A172 (cell line): ENCODE measurements at regions not wholly inside any gene's neighbourhood (a gene's known extent, or its start where the extent isn't known, plus 50 kb on each side); places are given as distances from the start of the nearest gene placed in this dataset.

Source experiments
- DNase-seq: peaks from one replicate; pipeline ENCODE4 v3.0.0-alpha.2; 2015; ENCODE audit warnings: low spot score

DNA sequence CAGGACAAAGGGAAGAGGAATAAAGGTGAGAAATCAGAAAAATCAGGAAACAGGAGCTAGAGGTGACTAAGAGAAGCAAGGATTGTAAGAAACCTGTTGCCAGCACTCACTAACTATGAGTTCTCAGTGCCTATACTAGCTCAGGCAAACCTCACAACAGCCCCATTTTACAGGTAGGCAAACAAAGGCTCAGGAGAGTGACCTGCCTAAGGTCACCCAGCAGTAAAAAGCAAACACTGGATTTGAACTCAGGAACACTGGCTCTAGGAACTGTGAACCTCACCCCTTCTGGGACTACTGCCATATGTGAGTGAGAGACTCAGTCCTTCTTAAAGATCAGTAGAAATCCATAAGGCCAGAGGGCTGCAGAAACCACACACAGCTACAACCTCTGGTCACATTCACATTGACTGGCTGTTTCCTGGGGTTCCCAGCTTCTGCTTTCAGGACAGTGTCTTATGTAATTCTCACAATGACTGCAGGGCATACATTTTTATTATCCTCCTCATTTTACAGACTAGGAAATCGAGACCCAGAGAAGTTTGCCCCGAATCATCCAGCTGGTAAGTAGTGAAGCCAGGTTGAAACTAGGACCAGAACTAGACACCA, 80.7 kb upstream of the MAFB start:
- no peak for DNase-seq

DNA sequence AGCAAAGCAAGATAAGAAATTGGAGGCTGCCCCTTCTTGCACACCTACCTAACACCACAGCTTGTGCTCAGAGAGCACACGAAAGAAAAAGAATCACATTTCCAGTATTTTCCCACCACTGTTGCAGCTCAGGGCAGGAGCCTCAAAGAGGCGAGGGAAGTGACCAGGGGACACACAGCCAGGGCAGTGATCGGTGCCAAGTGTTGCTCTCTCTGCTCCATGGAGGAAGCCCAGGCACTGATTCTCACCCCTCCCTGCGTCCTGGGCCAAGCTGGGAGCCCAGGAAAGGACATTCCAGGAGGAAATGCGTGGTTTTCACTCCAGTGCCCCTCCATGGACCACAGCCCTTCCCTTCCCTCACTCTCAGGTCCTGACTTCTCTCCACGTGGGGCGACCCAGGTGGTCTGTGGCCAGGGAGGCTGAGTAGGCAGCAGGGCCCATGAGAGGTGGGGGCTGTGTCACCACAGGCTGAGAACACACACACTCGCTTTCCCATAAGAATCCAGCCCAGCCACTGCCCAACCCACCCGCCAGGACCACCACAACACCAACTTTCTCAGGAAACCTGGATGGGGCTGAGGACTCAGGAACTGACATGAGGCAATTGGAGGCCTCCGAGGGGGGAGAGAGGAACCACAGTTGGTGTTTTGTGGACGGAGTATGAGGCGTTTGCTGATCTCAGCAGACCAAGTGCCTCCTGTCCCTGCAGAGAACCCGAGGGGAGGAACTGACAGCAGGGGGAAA, 81.7 kb upstream of the MAFB start:
- DNase-seq = no peak

DNA sequence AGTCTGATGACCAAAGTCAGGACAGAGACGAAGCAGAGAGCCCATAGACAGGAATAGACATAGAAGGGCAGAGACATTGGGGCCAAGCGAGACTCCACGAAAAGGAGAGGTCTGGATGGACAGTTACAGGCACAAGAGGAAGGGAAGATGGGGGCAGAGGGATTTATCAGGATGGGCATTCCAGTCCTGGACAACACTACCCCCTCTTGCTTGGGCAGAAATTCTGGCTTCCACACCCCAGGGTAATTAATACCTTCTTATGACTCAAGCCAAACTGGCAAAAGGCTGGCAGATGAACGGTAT, 82.2 kb upstream of the MAFB start:
- no peak for DNase-seq

DNA sequence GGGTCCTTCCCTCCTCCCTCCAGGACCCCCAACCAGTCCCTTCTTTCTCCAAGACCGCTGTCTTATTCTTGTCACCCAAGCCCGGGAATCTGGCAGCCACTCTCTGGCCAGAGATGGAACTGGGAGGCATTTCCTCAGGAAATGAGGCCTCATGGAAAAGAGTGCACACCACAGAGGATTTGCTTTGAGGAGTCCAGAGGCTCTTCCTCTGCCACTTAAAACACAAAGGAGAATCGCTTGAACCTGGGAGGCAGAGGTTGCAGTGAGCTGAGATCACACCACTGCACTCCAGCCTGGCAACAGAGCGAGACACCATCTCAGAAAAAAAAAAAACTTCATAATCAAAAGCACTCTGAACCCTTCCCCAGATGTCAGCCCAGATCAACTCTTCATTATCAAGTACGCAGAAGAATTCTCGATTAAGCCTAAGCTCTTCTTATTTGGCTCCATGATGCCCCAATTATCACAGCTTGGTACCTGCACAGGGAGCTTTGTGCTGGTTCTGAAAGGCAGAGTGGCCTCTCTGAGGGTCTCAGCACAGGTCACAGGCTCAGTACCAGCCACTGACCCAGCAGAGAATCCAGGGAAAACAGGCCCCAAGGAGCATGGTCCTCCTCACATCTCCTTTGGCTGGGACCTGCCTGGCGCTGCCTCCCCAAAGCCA, 82.9 kb upstream of the MAFB start:
- no peak for DNase-seq

DNA sequence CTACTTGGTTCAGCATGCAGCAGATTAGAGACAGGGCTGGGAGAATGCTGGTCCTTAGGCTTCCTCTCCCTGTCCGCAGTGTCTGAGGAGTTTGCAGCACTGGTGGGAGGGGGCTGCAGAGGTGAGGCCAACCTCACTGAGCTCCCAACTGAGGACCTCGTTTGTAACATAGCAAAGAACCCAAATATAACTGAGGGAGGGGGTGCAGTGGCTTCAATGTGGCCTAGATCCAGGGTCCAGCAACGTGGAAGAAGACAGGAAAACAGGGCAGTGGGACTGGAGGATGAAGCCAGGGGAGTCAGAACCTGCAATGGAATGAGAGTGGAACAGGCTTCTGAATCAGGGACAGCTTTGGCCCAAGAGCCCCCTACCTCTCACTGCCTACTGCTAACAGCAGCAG, 84.3 kb upstream of the MAFB start:
- DNase-seq = no peak

DNA sequence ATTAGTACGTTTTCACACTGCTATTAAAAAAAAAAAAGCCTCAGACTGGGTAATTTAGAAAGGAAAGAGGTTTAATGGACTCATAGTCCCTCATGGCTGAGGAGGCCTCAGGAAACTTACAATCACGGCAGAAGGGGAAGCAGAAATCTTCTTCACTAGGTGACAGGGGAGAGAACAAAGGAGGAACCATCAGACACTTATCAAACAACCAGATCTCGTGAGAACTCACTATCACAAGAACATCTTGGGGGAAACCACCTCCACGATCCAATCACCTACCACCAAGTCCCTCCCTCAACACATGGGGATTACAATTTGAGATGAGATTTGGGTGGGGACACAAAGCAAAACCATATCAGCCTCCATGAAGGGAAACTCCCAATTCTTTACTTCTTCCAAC, 85.2 kb upstream of the MAFB start:
- DNase-seq = no peak

DNA sequence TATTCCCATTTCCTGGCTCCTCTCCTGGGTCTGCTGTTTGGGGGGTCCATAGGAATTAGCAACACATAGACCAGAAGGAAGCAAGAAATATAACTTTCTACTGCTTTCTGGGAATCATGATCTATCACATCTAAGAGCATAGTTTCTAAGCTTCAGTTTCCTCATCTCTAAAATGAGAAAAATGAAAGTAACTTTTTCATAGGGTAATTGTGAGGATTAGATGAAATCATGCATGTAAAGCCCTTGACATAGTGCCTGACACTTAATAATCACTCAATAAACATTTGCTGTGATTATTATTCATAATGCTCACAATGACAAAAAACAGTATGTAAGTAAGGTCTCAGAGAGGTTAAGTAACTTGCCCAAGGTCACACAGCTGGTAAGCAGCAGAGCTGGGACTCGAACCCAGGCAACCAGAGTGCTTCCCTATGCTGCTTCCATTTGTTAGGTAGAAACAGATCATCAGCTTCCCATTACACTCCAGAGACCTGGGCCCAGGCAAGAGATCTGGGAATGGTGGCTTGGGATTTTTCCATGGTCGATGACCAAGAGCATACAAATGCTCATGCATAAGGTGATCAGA, 86.6 kb upstream of the MAFB start:
- DNase-seq = no peak

DNA sequence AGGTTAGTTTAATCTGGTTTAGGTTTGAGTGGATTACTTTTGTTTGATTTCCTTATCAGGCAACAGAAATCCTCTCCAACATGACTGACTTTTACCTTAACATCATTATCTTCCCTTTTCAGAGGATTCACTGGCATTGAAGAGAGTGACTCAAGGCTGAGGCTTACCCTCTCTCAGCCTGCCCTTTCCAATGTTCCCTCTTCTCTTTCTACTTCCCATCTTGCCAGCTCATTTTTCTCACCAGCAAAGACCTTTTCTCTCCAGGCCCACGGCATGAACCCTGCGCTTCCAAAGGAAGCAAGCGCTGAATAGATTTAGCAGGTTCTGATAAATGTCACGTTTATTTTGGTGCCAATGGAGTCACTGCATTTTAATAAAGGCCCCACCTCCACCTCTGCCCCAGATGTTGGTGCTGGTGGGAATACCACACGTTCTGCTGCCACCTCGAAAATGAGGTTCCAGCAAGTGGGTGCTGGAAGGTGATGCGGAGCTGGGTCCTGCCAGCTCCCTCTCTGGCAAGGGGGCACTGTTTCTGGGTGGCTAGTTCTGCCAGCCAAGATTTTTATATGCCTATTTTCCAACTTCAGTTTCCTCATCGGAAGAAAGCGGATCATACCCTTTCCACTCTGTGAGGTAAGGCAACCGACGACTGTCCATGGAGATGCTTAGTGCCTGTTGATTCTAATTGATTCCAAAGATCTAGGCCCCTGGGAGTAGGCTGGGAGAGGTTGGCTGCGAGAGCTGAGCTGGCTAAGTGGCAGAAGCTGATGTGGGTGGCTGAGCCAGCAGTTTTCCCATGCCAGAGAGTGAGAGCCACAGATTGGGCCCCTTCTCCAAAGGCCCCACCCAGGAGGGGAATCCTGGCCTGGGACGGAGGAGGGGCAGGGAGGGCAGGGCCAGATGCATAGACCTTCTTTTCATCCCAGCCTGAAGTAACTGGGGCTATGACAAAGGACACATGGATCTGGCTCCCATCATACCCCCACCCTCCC, 87.7 kb upstream of the MAFB start:
- DNase-seq = no peak

DNA sequence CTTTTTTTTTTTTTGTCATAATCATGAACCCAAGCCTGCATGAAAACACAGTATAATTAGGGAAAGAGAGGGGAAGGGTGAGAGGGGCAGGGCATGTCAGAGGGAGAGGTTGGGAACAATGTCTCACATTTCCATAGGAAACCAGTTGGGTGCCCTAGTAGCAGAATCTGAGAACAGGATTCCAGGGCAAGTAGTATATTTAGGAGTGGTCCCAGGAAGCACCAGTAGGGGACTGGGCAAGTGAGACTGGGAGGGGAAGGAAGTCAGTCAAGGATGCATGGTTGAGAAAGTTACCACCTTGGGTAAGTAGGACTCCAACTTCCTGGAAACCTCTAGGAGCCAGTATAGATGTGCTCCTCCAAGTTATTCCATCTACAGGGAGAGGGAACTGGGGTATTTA, 88.6 kb upstream of the MAFB start:
- DNase-seq = no peak

DNA sequence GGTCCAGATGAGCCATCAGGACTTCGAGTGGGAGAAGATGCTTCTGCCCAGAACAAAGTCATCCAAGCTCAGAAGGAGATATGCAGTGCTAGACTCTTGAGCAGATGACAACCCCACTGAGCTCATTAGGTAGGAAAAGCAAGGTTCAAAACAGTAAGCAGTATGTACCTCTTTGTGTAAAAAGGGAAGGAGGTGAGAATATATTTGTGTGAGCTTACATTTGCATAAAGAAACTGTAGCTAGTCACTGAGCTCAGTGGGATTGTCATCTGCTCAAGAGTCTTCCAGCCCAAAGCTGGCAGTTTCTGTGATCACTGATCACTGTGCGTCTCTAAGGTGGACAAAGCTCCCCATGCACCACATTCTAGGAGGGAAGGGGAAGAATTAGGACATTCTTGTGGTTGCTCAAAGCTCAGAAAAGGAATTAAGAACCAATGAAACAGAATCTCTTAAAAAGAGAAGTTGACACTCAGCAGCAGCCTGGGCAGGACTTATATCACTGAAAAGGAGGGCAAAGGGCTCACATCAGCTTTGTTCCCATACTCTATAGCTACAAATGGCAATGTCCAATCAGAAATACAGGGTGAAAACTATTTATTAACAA, 90.0 kb upstream of the MAFB start:
- no peak for DNase-seq

DNA sequence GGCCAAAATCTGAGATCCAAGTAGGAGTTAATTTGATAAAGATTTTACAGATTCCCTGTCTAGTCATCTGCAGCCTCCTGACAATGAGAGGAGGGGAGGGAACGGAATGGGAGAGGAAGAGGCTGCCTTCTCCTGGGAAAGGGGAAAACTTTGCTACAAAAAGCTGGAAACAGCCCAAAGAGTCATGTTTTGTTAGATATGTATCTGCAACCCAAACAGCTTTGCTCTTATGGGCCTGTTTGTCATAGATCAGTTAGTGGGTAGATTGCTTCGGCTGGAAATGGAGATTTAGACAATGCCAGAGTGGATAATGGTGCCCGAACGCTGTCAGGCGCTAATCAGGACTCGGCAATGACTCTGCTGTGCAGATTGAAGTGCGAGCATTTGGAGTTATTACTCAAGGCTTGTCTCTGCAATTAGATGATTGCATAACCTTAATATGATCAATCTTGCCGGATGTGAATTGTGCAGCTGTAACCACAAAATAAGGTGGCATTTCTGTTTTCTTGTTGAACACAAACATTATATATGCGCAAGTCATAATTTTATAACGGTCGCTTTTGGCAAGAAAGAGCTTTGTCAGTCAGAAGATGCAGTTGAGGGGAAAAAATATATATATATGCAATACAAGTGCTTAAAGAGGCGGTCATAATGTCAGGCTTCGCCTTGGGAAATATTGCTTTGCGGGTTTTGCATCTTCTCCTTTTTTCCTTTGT, 92.4 kb upstream of the MAFB start:
- no peak for DNase-seq

DNA sequence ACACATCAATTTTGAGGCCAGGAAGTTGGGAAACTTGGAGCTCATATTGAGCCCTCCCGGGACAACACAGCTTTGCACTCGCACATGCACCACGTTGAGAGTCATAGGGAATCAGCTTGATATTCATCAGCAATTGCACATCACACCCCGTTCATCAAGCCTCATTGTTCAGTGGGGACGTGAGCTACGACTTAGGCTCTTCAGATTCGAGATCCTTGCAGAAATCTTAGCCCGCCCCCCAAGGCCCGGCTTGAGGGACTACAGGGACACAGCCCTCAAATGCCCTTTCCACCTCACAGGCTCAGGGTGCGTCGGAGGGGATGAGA, 93.0 kb upstream of the MAFB start:
- DNase-seq = no peak

DNA sequence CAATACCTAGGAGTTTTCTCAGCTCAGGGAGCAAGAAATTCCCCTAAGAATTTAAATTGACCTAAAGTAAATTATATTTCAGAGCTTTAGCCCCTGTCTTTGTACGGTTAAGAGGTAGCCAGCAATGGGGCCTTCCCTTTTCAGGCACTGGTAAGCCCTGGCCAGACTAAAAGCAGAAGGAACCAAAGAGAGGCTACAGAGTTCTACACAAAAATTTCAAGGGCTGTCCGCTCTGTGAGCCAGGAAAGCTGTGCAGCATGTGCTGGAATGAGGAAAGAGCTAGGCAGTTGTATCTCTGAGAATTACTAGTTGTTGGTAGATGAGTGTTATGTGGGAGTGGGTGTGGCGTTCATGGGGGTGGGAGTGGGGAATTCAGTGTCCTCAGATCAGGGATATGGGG, 96.3 kb upstream of the MAFB start:
- no peak for DNase-seq

DNA sequence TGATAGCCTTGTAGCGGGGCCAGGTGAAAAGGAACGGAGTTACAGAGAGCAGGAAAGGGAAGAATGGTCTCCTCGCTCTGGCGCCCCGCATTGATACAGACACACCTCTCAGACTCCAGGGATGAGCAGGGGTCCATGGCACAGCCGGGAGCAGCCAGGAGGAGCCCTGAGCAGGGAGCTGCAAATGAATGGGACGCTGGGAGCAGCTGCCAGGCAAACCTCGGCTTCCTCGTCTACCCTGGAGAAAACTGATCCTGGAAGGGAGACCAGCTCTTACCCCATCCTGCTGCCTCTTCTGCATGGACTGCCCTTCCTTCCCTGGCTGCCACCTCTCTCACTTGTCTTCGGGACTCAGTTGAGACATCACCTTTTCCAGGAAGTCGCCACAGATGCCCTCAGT, 97.3 kb upstream of the MAFB start:
- no peak for DNase-seq

DNA sequence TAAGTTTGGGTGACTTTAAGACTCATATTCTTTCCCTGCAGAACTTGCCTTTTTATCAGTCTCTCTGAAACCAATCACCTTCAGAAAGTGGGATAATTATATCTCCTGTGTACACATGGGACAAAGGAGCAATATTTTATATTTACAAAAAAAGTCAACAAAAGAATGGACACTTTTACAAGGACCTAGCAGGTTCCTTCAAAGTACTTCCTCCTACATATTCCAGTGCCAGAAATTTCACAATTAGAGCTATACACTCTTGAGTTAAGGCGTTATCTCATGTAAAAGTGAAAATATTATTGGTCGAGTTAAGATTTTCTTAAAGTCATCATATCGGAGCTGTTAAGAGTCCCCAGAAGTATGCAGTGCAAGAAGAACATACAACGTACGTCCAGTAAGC, 98.9 kb upstream of the MAFB start:
- no peak for DNase-seq

DNA sequence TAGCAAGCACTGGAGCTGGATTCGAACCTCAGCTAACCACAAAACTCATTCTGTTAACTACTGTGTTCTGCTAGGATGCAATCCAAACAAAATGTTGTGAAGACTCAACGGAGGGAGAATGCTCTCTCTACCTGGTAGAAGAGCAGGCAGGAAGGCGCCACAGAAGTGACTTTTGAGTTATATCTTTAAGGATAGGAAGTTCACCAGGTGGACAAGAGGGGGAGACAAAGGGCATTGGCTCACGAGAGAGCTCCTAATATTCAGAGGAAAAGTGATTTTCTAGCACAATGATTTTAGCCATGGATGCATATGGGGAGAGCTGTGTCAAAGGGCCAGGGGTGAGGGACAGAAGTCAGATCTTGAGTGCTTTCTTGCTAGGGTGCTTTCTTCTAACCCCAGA, 108.4 kb upstream of the MAFB start:
- peak; percentile 21 for DNase-seq

DNA sequence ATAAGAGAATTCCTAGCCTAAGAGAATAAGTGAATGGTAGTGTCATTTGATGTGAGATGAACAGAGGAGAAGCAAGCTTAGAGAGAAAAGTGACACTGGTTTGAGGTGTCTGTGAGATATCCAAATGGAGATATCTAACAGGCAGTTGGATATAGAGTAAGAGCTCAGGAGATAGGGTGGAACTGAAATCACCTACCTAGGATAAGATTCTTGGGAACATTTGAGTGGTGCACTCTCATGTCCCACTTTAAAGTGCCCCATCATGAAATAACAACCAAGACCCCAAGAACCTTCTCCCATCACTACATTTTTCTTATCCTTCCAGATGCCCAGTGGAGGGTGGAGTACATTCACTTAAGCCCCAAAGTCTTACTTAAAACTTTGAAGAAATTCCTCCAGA, 109.0 kb upstream of the MAFB start:
- no peak for DNase-seq

DNA sequence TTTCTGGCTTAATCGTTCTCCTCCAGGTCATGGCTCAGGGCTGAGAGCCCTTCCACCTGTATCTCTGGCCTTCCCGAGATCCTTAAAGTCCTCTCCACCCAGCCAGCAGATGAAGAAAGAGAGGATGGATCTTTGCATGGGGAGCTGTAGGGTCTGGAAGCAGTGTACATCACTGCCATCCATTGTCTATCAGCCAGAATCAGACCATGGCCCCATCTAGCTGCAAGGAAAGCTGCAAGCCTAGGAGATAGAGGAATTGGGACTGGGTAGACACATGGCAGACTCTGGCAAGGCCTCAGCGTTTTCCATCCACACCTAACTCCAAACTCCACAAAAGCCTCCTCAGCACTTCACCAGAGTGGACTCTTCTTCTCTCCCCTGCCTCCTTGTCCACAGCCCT, 113.8 kb upstream of the MAFB start:
- DNase-seq = no peak

DNA sequence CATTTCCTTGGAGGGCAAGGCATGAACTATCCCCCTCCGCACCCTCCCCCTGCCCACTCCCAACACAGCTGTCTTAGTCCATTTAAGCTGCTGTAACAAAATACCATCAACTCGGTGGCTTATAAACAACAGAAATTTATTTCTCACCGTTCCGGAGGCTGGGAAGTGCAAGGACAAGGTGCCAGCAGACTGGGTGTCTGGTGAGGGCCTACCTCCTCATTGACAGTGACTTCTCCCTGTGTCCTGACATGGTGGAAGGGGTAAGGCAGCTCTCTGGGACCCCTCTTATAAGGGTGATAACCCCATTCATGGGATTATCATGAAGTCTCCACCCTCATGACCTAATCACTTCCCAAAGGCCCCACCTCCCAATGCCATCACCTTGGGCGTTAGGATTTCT, 114.3 kb upstream of the MAFB start:
- no peak for DNase-seq

DNA sequence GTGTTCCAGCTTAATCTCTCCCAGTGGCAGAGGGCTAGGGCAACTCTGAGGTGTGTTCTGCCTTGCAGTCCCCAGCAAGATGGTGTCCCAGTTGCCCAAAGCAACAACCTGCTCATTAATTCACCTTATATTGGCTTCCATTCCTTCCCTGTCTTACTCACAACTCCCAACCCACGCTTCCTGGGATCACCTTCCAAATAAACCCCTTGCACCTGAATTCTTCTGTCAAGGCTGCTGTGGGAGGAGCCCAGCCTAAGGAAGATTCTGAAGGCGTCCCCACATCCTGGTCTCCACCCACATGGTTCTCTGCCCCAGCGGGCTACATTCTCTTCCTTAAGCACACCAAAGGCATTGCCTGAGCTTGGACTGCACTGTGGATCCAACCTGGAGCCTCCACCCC, 116.6 kb upstream of the MAFB start:
- no peak for DNase-seq
